HEK293 (cell line): ENCODE measurements at regions not wholly inside any gene's neighbourhood (a gene's known extent, or its start where the extent isn't known, plus 50 kb on each side); places are given as distances from the start of the nearest gene placed in this dataset.

ENCODE experiments used
- CTCF ChIA-PET: fragments of 350-600 bp; formaldehyde crosslinking; extraction: SDS; loops from one replicate; lab custom pipeline; 2021; ENCODE audit warnings: antibody characterized with exemption; lab: Yijun Ruan, JAX
- POLR2A ChIA-PET: fragments of 300-600 bp; formaldehyde crosslinking; extraction: SDS; loops from one replicate; lab custom pipeline; 2020; ENCODE audit warnings: antibody characterized with exemption, inconsistent platforms; lab: Yijun Ruan, JAX
- H3K27ac ChIP-seq: fragments of 200-500 bp; sonication (Bioruptor generic); 2 replicates; pipeline ENCODE4 v1.5.1; 2014; ENCODE audit warnings: low read depth, low read length, control low read depth, inconsistent platforms; ENCODE audit errors: extremely low read depth
- H3K36me3 ChIP-seq, 2 experiments: fragments of 200-500 bp in 1 of 2; sonication (Bioruptor generic) in 1 of 2; 1 replicate in 1 of 2; 2 replicates in 1 of 2; pipeline ENCODE4 v1.5.1; 2014 to 2017; ENCODE audit warnings: inconsistent platforms in 2 of 2, low read length in 2 of 2; ENCODE audit not compliant: control insufficient read depth in 2 of 2, insufficient read depth in 1 of 2
- H3K4me1 ChIP-seq: fragments of 200-500 bp; sonication (Bioruptor generic); 2 replicates; pipeline ENCODE4 v1.5.1; 2014; ENCODE audit warnings: mild to moderate bottlenecking, low read length, inconsistent platforms; ENCODE audit not compliant: control insufficient read depth, insufficient read depth
- H3K4me3 ChIP-seq: 2 replicates; pipeline ENCODE4 v1.5.1; 2011; ENCODE audit warnings: low read depth, mild to moderate bottlenecking, control low read depth, low read length, moderate library complexity
- H3K9me3 ChIP-seq: fragments of 200-500 bp; sonication (Bioruptor generic); 2 replicates; pipeline ENCODE4 v1.5.1; 2014; ENCODE audit warnings: low read depth, low read length, inconsistent platforms; ENCODE audit not compliant: control insufficient read depth, insufficient read depth
- HIC1 ChIP-seq: fragments of 450-650 bp; formaldehyde crosslinking; IDR thresholded peaks from 2 replicates; pipeline ENCODE4 v1.5.1; 2016; ENCODE audit warnings: missing biosample characterization, missing genetic modification characterization
- PBX3 ChIP-seq: sonication (generic); formaldehyde crosslinking; IDR thresholded peaks from 2 replicates; pipeline ENCODE4 v1.8.1; 2022; ENCODE audit warnings: mild to moderate bottlenecking, moderate library complexity, missing genetic modification reagents
- REPIN1 ChIP-seq: fragments of 450-650 bp; formaldehyde crosslinking; IDR thresholded peaks from 2 replicates; pipeline ENCODE4 v1.5.1; 2017; ENCODE audit warnings: missing biosample characterization, missing genetic modification characterization, low read depth
- SETDB1 ChIP-seq: IDR thresholded peaks from one replicate; pipeline ENCODE4 v1.6.1; 2017; ENCODE audit warnings: mild to moderate bottlenecking, low read length, moderate library complexity, mixed read lengths; ENCODE audit not compliant: insufficient read length
- ZBTB20 ChIP-seq: fragments of 450-650 bp; formaldehyde crosslinking; IDR thresholded peaks from 2 replicates; pipeline ENCODE4 v1.5.1; 2016; ENCODE audit warnings: missing biosample characterization, missing genetic modification characterization
- ZFP3 ChIP-seq: fragments of 450-650 bp; formaldehyde crosslinking; IDR thresholded peaks from 2 replicates; pipeline ENCODE4 v1.5.1; 2016; ENCODE audit warnings: low read depth, missing biosample characterization, missing genetic modification characterization
- ZNF221 ChIP-seq: fragments of 450-650 bp; formaldehyde crosslinking; IDR thresholded peaks from 2 replicates; pipeline ENCODE4 v1.5.1; 2017; ENCODE audit warnings: missing biosample characterization, missing genetic modification characterization, borderline replicate concordance
- ZNF341 ChIP-seq: fragments of 450-650 bp; formaldehyde crosslinking; IDR thresholded peaks from 2 replicates; pipeline ENCODE4; 2016; ENCODE audit warnings: low read depth, missing biosample characterization, missing genetic modification characterization
- ZNF501 ChIP-seq: fragments of 450-650 bp; formaldehyde crosslinking; IDR thresholded peaks from 2 replicates; pipeline ENCODE4 v1.5.1; 2016; ENCODE audit warnings: missing biosample characterization, missing genetic modification characterization
- ZNF514 ChIP-seq: fragments of 450-650 bp; formaldehyde crosslinking; IDR thresholded peaks from 2 replicates; pipeline ENCODE4 v1.5.1; 2016; ENCODE audit warnings: missing biosample characterization, missing genetic modification characterization
- TF ChIP-seq, protein P1 (sequence below): fragments of 450-650 bp; formaldehyde crosslinking; conservative IDR thresholded peaks from 2 replicates; pipeline ENCODE4 v1.5.1; 2016; ENCODE audit warnings: low read depth, missing biosample characterization, missing genetic modification characterization
- TF ChIP-seq, protein P2 (sequence below): fragments of 450-650 bp; formaldehyde crosslinking; IDR thresholded peaks from 2 replicates; pipeline ENCODE4 v1.5.1; 2017; ENCODE audit warnings: missing biosample characterization, mild to moderate bottlenecking, missing genetic modification characterization, moderate library complexity
- TF ChIP-seq, protein P3 (sequence below): fragments of 450-650 bp; formaldehyde crosslinking; IDR thresholded peaks from 2 replicates; pipeline ENCODE4 v1.5.1; 2017; ENCODE audit warnings: missing biosample characterization, missing genetic modification characterization

DNA sequence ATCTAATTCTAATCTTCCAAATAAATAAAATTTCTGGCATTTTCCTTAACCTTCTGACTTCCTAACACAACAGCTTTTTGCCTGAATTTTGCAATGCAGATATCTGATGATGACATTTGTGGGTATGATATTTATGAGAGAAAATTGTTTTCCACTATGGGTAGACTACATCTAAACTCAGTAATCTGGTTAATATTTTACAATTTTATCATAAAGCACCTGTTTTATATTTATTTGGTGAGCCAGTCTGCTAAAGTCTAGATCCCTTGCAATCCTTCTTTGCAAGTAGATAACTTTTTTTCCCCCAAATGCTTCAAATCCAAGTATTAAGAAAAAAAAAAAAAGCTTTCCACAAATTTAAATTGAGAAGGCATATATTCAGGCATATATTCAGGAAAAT lies 246.2 kb upstream of the DAB2 start:
- CTCF ChIA-PET = no interaction called here
- H3K27ac ChIP-seq = no peak overlapping the region
- no peaks in the 10 kb centered on the region for H3K36me3 ChIP-seq
- TF ChIP-seq SETDB1 (no peak), ZBTB20 (tag by site-specific recombination) (no peak), ZFP3 (tag by site-specific recombination) (no peak), REPIN1 (tag by site-specific recombination) (no peak), PBX3 (CRISPR knock-in tag) (no peak), HIC1 (no peak)
- TF ChIP-seq, protein P1, sequence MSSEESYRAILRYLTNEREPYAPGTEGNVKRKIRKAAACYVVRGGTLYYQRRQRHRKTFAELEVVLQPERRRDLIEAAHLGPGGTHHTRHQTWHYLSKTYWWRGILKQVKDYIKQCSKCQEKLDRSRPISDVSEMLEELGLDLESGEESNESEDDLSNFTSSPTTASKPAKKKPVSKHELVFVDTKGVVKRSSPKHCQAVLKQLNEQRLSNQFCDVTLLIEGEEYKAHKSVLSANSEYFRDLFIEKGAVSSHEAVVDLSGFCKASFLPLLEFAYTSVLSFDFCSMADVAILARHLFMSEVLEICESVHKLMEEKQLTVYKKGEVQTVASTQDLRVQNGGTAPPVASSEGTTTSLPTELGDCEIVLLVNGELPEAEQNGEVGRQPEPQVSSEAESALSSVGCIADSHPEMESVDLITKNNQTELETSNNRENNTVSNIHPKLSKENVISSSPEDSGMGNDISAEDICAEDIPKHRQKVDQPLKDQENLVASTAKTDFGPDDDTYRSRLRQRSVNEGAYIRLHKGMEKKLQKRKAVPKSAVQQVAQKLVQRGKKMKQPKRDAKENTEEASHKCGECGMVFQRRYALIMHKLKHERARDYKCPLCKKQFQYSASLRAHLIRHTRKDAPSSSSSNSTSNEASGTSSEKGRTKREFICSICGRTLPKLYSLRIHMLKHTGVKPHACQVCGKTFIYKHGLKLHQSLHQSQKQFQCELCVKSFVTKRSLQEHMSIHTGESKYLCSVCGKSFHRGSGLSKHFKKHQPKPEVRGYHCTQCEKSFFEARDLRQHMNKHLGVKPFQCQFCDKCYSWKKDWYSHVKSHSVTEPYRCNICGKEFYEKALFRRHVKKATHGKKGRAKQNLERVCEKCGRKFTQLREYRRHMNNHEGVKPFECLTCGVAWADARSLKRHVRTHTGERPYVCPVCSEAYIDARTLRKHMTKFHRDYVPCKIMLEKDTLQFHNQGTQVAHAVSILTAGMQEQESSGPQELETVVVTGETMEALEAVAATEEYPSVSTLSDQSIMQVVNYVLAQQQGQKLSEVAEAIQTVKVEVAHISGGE (tag by site-specific recombination) = no peak
- TF ChIP-seq, protein P2, sequence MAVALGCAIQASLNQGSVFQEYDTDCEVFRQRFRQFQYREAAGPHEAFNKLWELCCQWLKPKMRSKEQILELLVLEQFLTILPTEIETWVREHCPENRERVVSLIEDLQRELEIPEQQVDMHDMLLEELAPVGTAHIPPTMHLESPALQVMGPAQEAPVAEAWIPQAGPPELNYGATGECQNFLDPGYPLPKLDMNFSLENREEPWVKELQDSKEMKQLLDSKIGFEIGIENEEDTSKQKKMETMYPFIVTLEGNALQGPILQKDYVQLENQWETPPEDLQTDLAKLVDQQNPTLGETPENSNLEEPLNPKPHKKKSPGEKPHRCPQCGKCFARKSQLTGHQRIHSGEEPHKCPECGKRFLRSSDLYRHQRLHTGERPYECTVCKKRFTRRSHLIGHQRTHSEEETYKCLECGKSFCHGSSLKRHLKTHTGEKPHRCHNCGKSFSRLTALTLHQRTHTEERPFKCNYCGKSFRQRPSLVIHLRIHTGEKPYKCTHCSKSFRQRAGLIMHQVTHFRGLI (tag by site-specific recombination) = no peak
- POLR2A ChIA-PET = no interaction called here
- no peaks in the 10 kb centered on the region for H3K9me3 ChIP-seq
- H3K4me3 ChIP-seq = no peak overlapping the region
- H3K4me1 ChIP-seq = no peaks in the 10 kb centered on the region

GRCh38 chr5:39670391-39670790 lies 245.6 kb upstream of the DAB2 start:
- TF ChIP-seq ZNF514 (tag by site-specific recombination) (no peak), ZNF341 (tag by site-specific recombination) (no peak), ZBTB20 (tag by site-specific recombination) (no peak), ZNF501 (tag by site-specific recombination) (no peak), ZNF221 (tag by site-specific recombination) (no peak)
- TF ChIP-seq, protein P3, sequence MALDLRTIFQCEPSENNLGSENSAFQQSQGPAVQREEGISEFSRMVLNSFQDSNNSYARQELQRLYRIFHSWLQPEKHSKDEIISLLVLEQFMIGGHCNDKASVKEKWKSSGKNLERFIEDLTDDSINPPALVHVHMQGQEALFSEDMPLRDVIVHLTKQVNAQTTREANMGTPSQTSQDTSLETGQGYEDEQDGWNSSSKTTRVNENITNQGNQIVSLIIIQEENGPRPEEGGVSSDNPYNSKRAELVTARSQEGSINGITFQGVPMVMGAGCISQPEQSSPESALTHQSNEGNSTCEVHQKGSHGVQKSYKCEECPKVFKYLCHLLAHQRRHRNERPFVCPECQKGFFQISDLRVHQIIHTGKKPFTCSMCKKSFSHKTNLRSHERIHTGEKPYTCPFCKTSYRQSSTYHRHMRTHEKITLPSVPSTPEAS (tag by site-specific recombination) = no peak
- no peak overlapping the region for H3K4me3 ChIP-seq
- ChIA-PET POLR2A (no interaction called here), CTCF (no interaction called here)
- H3K9me3 ChIP-seq = no peaks in the 10 kb centered on the region
- H3K27ac ChIP-seq = no peak overlapping the region
- no peaks in the 10 kb centered on the region for H3K36me3 ChIP-seq
- no peaks in the 10 kb centered on the region for H3K4me1 ChIP-seq
